Uterus (tissue), 2 donors: ENCODE measurements at regions not wholly inside any gene's neighbourhood (a gene's known extent, or its start where the extent isn't known, plus 50 kb on each side); places are given as distances from the start of the nearest gene placed in this dataset.

Experiments
- POLR2A ChIP-seq, 2 donors: fragments of 450-650 bp; IDR thresholded peaks; one replicate each; pipeline ENCODE4 v1.6.1; 2016; ENCODE audit warnings: antibody characterized with exemption in 2 of 2, mild to moderate bottlenecking in 1 of 2, moderate library complexity in 1 of 2
- TF ChIP-seq, protein P1 (sequence below), 4 experiments: fragments of 200-600 bp in 2 of 4; fragments of 450-650 bp in 2 of 4; sonication (generic) in 2 of 4; IDR thresholded peaks; one replicate each; pipeline ENCODE4 v1.5.1; 2016 to 2019; ENCODE audit warnings: antibody characterized with exemption in 4 of 4, mild to moderate bottlenecking in 2 of 4, moderate library complexity in 1 of 4

DNA sequence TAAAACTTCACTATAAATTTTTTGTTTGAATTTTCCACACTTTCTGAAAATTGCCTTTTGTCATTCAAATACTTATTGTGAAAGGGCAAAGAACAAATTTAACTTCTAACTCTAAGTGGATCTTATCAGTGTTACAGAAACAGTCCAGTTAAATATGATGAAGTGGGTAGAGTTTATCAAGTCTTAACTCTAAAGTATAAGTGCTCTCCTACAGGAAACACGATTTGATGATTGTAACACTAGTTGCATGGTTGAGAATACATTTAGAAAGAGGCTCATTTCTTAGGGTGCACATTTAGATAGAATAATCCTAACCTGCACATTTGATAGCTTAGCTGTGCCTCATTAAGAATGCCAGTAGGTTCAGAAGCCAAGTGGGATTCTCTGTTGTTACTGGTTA, 838.3 kb upstream of the ATXN7L3B start:
- TF ChIP-seq, protein P1, sequence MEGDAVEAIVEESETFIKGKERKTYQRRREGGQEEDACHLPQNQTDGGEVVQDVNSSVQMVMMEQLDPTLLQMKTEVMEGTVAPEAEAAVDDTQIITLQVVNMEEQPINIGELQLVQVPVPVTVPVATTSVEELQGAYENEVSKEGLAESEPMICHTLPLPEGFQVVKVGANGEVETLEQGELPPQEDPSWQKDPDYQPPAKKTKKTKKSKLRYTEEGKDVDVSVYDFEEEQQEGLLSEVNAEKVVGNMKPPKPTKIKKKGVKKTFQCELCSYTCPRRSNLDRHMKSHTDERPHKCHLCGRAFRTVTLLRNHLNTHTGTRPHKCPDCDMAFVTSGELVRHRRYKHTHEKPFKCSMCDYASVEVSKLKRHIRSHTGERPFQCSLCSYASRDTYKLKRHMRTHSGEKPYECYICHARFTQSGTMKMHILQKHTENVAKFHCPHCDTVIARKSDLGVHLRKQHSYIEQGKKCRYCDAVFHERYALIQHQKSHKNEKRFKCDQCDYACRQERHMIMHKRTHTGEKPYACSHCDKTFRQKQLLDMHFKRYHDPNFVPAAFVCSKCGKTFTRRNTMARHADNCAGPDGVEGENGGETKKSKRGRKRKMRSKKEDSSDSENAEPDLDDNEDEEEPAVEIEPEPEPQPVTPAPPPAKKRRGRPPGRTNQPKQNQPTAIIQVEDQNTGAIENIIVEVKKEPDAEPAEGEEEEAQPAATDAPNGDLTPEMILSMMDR (IDR thresholded peaks at IDR 0.05) = no peak
- no peak for TF ChIP-seq POLR2A (IDR thresholded peaks at IDR 0.05)
